Natural killer cell (primary cell): ENCODE measurements at regions not wholly inside any gene's neighbourhood (a gene's known extent, or its start where the extent isn't known, plus 50 kb on each side); places are given as distances from the start of the nearest gene placed in this dataset.
"Not testable (repeated sequence)": the region's sequence is repeated elsewhere in the genome, so short reads cannot be mapped to it uniquely, and the experiment has no call there.

ENCODE experiments used
- ATAC-seq, 3 donors: fragments of 150-1000 bp in 2 of 3; fragments of 200-7000 bp in 1 of 3; cut with Tn5 transposase; 1 replicate in 1 of 3; 2 replicates in 2 of 3; pipeline ENCODE4 v1.10.0; 2021; ENCODE audit warnings: mild to moderate bottlenecking in 2 of 3, moderate library complexity in 2 of 3
- DNase-seq, 2 donors: peaks; one replicate each; pipeline versions ENCODE4 v3.0.0 to v3.0.0-alpha.2; 2013 to 2021; ENCODE audit warnings: mixed read lengths in 1 of 2
- H3K27ac ChIP-seq: one replicate; pipeline ENCODE4 v1.5.1; 2013; ENCODE audit warnings: mild to moderate bottlenecking, low read length
- H3K27me3 ChIP-seq: one replicate; pipeline ENCODE4 v1.6.1; 2013; ENCODE audit warnings: low read length; ENCODE audit not compliant: control insufficient read depth, insufficient read depth
- H3K36me3 ChIP-seq: one replicate; pipeline ENCODE4 v1.6.1; 2013; ENCODE audit warnings: low read length; ENCODE audit not compliant: control insufficient read depth, insufficient read depth
- H3K4me1 ChIP-seq: one replicate; pipeline ENCODE4 v1.6.1; 2013; ENCODE audit warnings: low read length; ENCODE audit not compliant: control insufficient read depth, insufficient read depth
- H3K4me3 ChIP-seq: one replicate; pipeline ENCODE4 v1.5.1; 2013; ENCODE audit warnings: low read length
- H3K9me3 ChIP-seq: one replicate; pipeline ENCODE4 v1.6.1; 2013; ENCODE audit warnings: low read length; ENCODE audit not compliant: control insufficient read depth, insufficient read depth
- H3K27ac Mint-ChIP-seq, 2 donors: one replicate each; pipeline ENCODE4 v1.8.0; 2022; ENCODE audit warnings: mild to moderate bottlenecking in 2 of 2, mixed read lengths in 2 of 2, moderate library complexity in 1 of 2
- H3K27me3 Mint-ChIP-seq, 2 donors: one replicate each; pipeline ENCODE4 v1.8.0; 2022; ENCODE audit warnings: low read depth in 2 of 2, mixed read lengths in 2 of 2
- H3K36me3 Mint-ChIP-seq: one replicate; pipeline ENCODE4 v1.8.0; 2022; ENCODE audit warnings: mixed read lengths
- H3K4me1 Mint-ChIP-seq, 2 donors: one replicate each; pipeline ENCODE4 v1.8.0; 2022; ENCODE audit warnings: mixed read lengths in 2 of 2
- H3K4me3 Mint-ChIP-seq: one replicate; pipeline ENCODE4 v1.8.0; 2022; ENCODE audit warnings: mild to moderate bottlenecking, moderate library complexity, mixed read lengths
- H3K9me3 Mint-ChIP-seq, 2 donors: one replicate each; pipeline ENCODE4 v1.8.0; 2022; ENCODE audit warnings: mixed read lengths in 2 of 2
- WGBS: methylation state at CpG from one replicate; pipeline ENCODE4 v1.1.7; 2013; ENCODE audit warnings: missing lambda C conversion rate; ENCODE audit not compliant: insufficient coverage; 5-methylcytosine and 5-hydroxymethylcytosine counted together
- intact Hi-C: fragments of 100-400 bp; cut with micrococcal nuclease; formaldehyde crosslinking; loops from one replicate; pipeline ENCODE4 v1.14.2; 2022
- TF ChIP-seq, protein P1 (sequence below): fragments of 200-600 bp; IDR thresholded peaks from one replicate; pipeline ENCODE4 v1.8.0; 2022; ENCODE audit warnings: antibody characterized with exemption

DNA sequence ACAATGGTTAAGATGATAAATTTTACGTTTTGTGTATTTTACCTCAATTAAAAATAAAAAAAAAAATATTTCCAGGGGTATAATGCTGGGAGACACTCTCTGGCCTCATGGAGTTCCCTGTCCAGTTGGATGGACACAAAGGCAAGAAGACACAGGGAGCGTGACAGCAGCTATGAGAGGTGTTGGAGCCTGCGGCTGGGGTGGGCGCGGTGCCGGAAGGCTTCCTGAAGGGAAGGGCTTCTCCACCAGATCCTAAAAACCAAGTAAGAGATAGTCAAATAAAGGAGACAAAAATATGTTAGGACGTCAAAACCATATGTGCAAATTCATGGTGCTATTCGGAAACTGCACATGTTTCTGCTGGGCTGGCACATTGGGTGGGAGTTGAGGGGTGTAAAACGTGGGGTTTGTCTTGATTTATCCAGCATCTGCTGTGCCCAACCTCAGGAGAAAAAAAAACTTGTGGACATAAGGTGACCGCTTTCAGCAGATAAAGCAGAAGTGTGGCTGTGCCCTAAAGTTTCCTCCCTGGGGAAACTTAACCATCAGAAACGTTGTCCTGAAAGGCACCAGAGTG, 467.6 kb downstream of the RNF144A start:
- ATAC-seq (no peak), DNase-seq (no peak)
- no peaks in the 10 kb centered on the region for H3K9me3 ChIP-seq
- Mint-ChIP-seq H3K9me3 (no peaks in the 10 kb centered on the region), H3K4me3 (no peak overlapping the region), H3K27ac (no peak overlapping the region), H3K36me3 (no peaks in the 10 kb centered on the region), H3K27me3 (peaks cover 5 to 18% of the 10 kb centered on the region in 2 donors), H3K4me1 (no peaks in the 10 kb centered on the region)
- no peaks in the 10 kb centered on the region for H3K4me1 ChIP-seq
- intact Hi-C loops, result no loop called here
- no peaks in the 10 kb centered on the region for H3K36me3 ChIP-seq
- no peaks in the 10 kb centered on the region for H3K27me3 ChIP-seq
- WGBS, result 78% methylated on average over 10 of the region's 11 CpGs
- H3K4me3 ChIP-seq, result no peak overlapping the region
- TF ChIP-seq, protein P1, sequence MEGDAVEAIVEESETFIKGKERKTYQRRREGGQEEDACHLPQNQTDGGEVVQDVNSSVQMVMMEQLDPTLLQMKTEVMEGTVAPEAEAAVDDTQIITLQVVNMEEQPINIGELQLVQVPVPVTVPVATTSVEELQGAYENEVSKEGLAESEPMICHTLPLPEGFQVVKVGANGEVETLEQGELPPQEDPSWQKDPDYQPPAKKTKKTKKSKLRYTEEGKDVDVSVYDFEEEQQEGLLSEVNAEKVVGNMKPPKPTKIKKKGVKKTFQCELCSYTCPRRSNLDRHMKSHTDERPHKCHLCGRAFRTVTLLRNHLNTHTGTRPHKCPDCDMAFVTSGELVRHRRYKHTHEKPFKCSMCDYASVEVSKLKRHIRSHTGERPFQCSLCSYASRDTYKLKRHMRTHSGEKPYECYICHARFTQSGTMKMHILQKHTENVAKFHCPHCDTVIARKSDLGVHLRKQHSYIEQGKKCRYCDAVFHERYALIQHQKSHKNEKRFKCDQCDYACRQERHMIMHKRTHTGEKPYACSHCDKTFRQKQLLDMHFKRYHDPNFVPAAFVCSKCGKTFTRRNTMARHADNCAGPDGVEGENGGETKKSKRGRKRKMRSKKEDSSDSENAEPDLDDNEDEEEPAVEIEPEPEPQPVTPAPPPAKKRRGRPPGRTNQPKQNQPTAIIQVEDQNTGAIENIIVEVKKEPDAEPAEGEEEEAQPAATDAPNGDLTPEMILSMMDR, result no peak
- no peak overlapping the region for H3K27ac ChIP-seq

DNA sequence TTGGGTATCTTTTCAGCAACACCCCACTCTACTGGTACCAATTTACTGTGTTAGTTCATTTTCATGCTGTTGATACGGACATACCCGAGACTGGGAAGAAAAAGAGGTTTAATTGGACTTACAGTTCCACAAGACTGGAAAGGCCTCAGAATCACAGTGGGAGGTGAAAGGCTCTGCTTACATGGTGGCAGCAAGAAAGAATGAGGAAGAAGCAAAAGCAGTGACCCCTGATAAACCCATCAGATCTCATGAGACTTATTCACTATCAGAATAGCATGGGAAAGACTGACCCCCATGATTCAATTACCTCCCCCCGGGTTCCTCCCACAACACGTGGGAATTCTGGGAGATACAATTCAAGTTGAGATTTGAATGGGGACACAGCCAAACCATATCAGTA, 473.1 kb downstream of the RNF144A start:
- H3K4me3 Mint-ChIP-seq, ATAC-seq, H3K27ac ChIP-seq, H3K36me3 Mint-ChIP-seq, H3K27me3 ChIP-seq, H3K27me3 Mint-ChIP-seq, H3K4me1 Mint-ChIP-seq, intact Hi-C loops, DNase-seq, H3K27ac Mint-ChIP-seq, H3K36me3 ChIP-seq, H3K4me1 ChIP-seq, H3K4me3 ChIP-seq, H3K9me3 Mint-ChIP-seq, H3K9me3 ChIP-seq: not testable (repeated sequence)
- 95% methylated on average over 3 of the region's 4 CpGs for WGBS

DNA sequence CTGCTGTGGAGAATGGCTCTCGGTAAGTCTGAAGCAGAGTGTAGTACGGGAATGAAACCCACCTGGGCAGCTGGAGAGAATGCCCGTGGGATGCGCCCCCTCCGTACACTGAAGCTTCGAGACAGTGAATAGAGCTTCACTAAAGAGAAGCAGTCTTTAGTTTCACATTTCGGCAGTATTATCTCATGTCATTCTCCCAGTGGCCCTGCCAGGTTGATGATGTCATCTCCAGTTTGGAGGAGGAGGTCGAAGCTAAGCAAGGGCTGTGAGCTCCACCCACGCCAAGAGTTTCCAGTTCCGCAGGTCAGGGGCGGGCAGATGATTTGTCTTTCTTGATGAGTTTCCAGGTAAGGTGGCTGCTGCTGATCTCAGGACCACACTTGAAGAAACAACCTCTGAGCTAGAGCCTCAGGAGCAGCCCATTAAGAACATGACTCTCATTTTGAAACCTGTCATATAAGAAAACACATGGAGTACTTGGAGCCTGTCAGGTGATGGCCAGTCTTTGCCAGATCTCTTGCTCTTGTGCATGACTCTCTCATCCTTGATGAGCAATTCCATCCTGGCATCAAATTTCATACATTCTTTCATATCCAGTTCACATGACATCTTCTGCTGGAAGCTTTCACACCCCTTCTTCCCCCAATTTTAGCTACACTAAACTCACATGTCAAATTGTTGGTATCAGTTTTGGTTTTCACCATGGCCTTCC, 475.0 kb downstream of the RNF144A start:
- no peak overlapping the region for H3K27ac Mint-ChIP-seq
- no peak for ATAC-seq
- Histone ChIP-seq H3K4me1 (no peaks in the 10 kb centered on the region), H3K9me3 (no peaks in the 10 kb centered on the region), H3K27me3 (no peaks in the 10 kb centered on the region), H3K36me3 (no peaks in the 10 kb centered on the region), H3K27ac (no peak overlapping the region), H3K4me3 (no peak overlapping the region)
- intact Hi-C loops, result no loop called here
- no peaks in the 10 kb centered on the region for H3K9me3 Mint-ChIP-seq
- DNase-seq, result no peak
- no peaks in the 10 kb centered on the region for H3K36me3 Mint-ChIP-seq
- H3K27me3 Mint-ChIP-seq, result peaks cover 12 to 19% of the 10 kb centered on the region in 2 donors
- H3K4me3 Mint-ChIP-seq, result no peak overlapping the region
- no peaks in the 10 kb centered on the region for H3K4me1 Mint-ChIP-seq
- 95% methylated on average over 11 of the region's 11 CpGs for WGBS
- TF ChIP-seq, protein P1, result no peak

DNA sequence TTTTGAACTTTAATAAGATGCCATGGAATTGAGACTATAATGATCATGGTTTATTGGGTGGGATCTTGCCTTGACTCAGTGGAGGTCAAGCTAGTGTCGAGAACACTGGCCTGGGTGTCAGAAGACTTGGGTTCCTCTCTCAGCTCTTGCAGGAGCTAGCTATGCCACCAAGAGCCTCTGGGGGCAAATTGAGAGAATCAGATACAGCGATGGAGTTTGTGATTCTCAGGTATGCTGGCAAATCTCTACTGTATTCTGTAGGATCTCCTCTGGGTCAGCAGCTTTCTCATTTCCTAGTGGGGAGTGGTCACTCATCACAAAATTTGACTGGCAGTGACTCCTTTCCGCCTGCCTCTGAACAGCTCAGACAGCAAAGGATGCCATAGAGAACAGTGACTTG, 477.0 kb downstream of the RNF144A start:
- DNase-seq (no peak), ATAC-seq (no peak)
- H3K36me3 ChIP-seq, result no peaks in the 10 kb centered on the region
- H3K4me3 ChIP-seq, result no peak overlapping the region
- Mint-ChIP-seq H3K27me3 (peaks cover 14 to 20% of the 10 kb centered on the region in 2 donors), H3K9me3 (no peaks in the 10 kb centered on the region), H3K36me3 (no peaks in the 10 kb centered on the region), H3K4me1 (no peaks in the 10 kb centered on the region), H3K4me3 (no peak overlapping the region), H3K27ac (no peak overlapping the region)
- H3K4me1 ChIP-seq, result no peaks in the 10 kb centered on the region
- WGBS, result 89% methylated on average over 3 of the region's 3 CpGs
- TF ChIP-seq, protein P1, result no peak
- no peaks in the 10 kb centered on the region for H3K9me3 ChIP-seq
- H3K27ac ChIP-seq, result no peak overlapping the region
- intact Hi-C loops, result no loop called here
- H3K27me3 ChIP-seq, result no peaks in the 10 kb centered on the region
